ENCODE measurements at regions not wholly inside any gene's neighbourhood (a gene's known extent, or its start where the extent isn't known, plus 50 kb on each side); places are given as distances from the start of the nearest gene placed in this dataset.
A peak's percentile ranks its signal among the peaks of the same experiment; 100 is the strongest.
"Not testable (repeated sequence)": the region's sequence is repeated elsewhere in the genome, so short reads cannot be mapped to it uniquely, and the experiment has no call there.

- DNase-seq (ENCODE audit: low read depth in 4 of 4, low spot score in 3 of 4), result no peak
Observed at GRCh38 chr1:184858288-184858687, 103.6 kb upstream of the EDEM3 start.

- no peak for DNase-seq (ENCODE audit: low read depth in 4 of 4, low spot score in 3 of 4)
Observed at GRCh38 chr1:184854496-184855140, 100.0 kb upstream of the EDEM3 start.

DNA sequence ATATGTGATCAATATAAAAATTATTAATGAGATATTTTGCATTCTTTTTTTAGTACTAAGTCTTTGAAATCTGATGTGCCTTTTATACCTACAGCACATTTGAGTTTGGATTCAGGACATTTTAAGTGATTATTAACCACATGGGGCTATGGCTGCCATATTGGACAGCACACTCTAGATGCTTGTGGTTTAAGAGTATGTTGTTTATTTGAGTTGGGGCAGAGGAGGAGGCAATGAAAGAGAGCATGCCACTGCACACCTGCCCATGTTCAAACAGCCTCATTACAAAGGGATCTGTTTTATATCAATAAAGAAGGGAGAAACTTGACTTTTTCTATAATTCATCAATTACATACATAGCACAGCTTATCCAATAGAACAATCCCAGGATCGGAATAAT lies 99.4 kb upstream of the EDEM3 start:
- DNase-seq (ENCODE audit: low read depth in 4 of 4, low spot score in 3 of 4), result no peak

- no peak for DNase-seq (ENCODE audit: low read depth in 4 of 4, low spot score in 3 of 4)
Observed at GRCh38 chr1:184851822-184852746, 97.4 kb upstream of the EDEM3 start.

GRCh38 chr1:184843732-184844495 lies 89.3 kb upstream of the EDEM3 start:
- DNase-seq (ENCODE audit: low read depth in 4 of 4, low spot score in 3 of 4), result no peak

GRCh38 chr1:184840596-184840995 lies 85.9 kb upstream of the EDEM3 start:
- no peak for DNase-seq (ENCODE audit: low read depth in 4 of 4, low spot score in 3 of 4)

GRCh38 chr1:184838504-184838951 lies 83.9 kb upstream of the EDEM3 start:
- peak in 3 of 4 donors; percentile 31 to 48 (median 35) for DNase-seq (ENCODE audit: low read depth in 4 of 4, low spot score in 3 of 4)

DNA sequence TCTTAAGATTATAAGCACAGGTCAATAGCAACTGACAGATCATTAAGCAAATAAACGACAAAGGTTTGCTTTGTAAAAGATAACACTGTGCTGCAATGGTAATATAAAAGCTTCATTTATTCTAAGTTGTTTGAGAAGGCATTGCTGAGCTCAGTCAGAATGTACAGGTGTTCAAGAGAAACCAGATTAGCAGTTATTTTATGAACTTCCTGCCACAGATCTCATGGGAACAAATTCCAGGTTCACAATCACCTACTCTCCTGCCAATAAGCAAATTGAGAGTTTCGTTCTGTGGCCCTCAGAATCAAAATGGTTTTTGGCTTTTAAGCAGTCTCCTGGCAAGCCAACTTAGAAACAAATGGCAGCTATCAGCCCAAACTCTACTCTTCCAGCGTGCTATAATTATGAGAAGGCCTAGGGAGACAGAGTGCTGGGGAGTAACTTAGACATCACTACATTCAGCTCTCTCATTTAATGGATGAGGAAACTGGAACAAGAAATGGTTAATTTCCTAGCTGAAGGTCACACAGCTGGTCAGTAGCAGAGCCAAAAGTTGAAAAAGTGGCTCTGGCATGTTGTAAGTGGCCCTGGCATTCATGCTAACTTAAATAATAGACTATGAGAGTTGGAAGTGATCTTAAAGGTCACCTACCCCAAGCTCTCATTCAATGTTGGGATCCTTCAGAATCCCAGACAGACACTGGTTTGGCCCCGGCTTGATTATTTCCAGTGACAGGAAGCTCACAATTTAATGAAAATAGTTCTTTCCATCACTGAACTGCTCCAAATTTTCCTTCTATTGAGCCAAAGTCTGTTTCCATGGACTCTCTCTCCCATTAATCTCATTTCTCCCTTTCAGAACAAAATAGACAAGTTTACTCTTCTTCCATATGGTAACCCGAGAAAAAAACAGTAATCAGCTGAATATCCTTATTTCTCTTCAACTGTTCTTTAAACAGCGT lies 82.6 kb upstream of the EDEM3 start:
- no peak for DNase-seq (ENCODE audit: low read depth in 4 of 4, low spot score in 3 of 4)

GRCh38 chr1:184836141-184836540 lies 81.5 kb upstream of the EDEM3 start:
- DNase-seq (ENCODE audit: low read depth in 4 of 4, low spot score in 3 of 4), result no peak

- not testable (repeated sequence) for DNase-seq (ENCODE audit: low read depth in 4 of 4, low spot score in 3 of 4)
Observed at GRCh38 chr1:184833994-184834393, 79.3 kb upstream of the EDEM3 start.

- DNase-seq (ENCODE audit: low read depth in 4 of 4, low spot score in 3 of 4), result no peak
Observed at GRCh38 chr1:184832517-184832916, 77.9 kb upstream of the EDEM3 start.

GRCh38 chr1:184829496-184829895 lies 74.8 kb upstream of the EDEM3 start:
- not testable (repeated sequence) for DNase-seq (ENCODE audit: low read depth in 4 of 4, low spot score in 3 of 4)

DNA sequence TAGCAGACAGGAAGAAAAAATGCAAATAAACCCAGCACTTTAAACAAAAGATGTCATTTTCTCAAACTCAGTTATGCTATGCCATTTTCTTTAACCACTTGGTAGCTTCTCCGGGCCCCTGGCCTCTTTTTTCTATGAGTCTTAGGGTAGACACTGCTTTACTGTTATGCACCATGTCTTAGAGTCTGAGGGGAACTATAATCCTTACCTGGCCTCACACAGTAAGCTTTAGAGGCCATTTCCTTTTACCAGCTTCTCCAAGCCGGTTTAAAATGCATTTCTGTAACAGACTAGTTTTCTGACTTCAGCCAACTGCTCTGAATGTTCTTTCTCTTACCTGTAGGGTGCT lies 73.7 kb upstream of the EDEM3 start:
- DNase-seq (ENCODE audit: low read depth in 4 of 4, low spot score in 3 of 4), result no peak

DNA sequence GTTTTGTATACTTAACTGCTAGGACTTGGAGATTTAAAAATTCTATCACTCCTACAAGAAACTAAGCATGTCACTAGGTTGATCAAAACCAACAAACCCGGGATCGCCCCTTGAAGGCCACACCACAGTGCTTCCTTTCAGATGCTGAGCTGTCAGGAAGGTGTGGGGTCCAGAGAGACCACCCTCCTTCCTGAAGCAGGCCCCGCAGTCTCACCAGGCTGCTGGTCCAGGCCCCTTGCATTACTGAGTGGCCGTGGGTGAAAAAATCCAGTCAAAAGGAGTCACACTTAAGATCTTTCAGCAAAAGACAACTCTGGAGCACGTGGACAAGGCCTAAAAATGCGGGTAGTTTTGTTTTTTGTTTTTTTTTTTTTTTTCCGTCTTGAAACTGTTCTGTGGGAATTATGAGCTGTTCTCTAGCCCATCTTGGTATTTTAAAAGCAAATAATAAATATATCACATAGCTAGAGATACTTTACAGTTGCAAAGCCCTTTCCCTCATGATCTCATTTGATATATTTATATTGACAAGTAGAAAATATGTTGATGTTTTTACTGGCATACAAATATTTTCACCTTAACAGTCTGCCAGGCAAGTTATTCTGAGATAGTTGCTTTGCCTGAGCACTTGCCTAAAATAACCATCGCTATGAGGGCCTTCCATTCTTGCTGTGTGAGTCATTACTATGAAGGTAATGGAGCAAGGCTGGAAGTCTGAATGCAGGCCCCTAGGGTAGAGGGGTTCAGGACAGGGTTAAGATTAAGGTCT lies 73.1 kb upstream of the EDEM3 start:
- DNase-seq (ENCODE audit: low read depth in 4 of 4, low spot score in 3 of 4), result no peak

GRCh38 chr1:184826001-184826400 lies 71.3 kb upstream of the EDEM3 start:
- no peak for DNase-seq (ENCODE audit: low read depth in 4 of 4, low spot score in 3 of 4)

DNA sequence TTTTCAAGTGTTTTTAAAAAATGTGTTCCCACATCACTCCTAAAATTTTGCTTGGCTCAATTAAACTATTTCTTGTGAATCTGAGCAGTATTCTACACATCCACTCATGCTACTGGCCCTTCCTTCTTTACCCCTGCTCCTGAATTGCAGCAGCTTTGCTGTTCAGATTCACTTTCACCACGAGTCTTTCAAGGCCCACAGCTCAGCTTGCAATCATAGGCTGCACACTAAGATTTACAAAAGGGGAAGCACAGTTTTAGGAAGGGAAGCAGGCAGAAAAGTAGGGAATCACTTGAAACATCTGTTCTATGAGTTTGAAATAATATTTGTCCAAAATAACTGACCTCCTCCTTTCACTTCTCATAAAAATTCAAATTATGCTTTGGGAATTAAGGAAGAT lies 70.9 kb upstream of the EDEM3 start:
- no peak for DNase-seq (ENCODE audit: low read depth in 4 of 4, low spot score in 3 of 4)

DNA sequence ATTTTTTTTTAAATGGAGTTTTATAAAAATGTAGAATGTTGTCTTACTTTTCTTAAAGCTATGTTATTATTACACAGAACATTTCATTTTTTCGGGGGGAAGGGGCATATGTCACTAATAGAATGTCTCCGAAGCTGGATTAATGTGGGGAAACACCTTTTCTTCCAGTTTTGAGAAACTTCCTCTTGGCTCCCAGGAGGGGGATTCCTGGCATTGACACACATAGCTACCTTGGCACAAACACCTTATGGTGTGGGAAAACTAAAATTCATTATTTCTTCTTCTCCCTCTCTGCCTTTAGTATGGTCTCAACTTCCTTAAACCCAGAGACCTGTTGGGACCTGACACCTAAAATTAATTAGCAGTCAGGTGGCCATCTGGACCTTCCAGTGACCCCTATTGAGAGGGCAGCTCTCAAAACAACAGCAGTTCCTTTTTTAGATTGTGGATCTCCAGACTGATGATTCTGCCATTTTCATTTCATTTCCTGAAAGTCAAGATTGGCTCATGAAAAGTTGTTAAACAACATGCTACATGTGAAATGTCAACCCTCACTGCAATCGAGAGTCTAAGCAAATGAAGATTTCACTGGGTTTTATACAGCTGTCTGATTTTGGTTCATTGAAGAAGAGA lies 70.1 kb upstream of the EDEM3 start:
- no peak for DNase-seq (ENCODE audit: low read depth in 4 of 4, low spot score in 3 of 4)

GRCh38 chr1:184823080-184823479 lies 68.4 kb upstream of the EDEM3 start:
- DNase-seq (ENCODE audit: low read depth in 4 of 4, low spot score in 3 of 4), result peak in 1 of 4 donors; percentile 25

DNA sequence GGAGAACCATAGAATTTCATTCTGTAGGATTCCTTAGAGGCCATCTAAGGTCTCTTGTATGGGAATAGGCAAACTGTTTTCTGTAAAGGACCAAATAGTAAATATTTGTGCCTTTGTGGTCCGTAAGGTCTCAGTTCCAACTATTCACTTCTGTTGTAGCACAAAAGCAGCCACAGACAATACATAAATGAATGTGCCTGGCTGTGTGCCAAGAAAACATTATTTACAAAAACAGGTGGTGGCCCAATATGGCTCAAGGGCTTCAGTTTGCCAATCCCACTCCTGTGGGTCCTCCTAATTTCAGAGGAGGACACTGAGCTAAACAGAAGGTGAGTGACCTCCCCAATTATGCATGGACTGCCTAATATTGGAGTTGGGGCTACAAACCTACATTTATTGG lies 67.6 kb upstream of the EDEM3 start:
- no peak for DNase-seq (ENCODE audit: low read depth in 4 of 4, low spot score in 3 of 4)
